ENCODE measurements at regions not wholly inside any gene's neighbourhood (a gene's known extent, or its start where the extent isn't known, plus 50 kb on each side); places are given as distances from the start of the nearest gene placed in this dataset.

GRCh38 chr22:49208768-49209252 is 618.9 kb downstream of the BRD1 start:
- Mint-ChIP-seq H3K27ac (no peak overlapping the region), H3K9me3 (no peaks in the 10 kb centered on the region; the same call in 2 of the 3 replicates), H3K4me3 (no peak overlapping the region), H3K36me3 (ENCODE audit: low read depth) (no peaks in the 10 kb centered on the region), H3K4me1 (no peaks in the 10 kb centered on the region), H3K27me3 (ENCODE audit: insufficient read depth, low read depth, poor library complexity) (peaks cover 11% of the 10 kb centered on the region)
- no peak overlapping the region for H3K4me3 ChIP-seq
- H3K36me3 ChIP-seq (ENCODE audit: insufficient read depth), result no peaks in the 10 kb centered on the region
- DNase-seq (ENCODE audit: low spot score) (no peak), ATAC-seq (peak; percentile 79)
- no peaks in the 10 kb centered on the region for H3K79me2 ChIP-seq (replicated peaks; ENCODE audit: insufficient read depth)
- H3K4me2 ChIP-seq, result no peak overlapping the region
- TF ChIP-seq POLR2AphosphoS5 (IDR thresholded peaks at IDR 0.05; ENCODE audit: low read depth), result no peak
- no peak for TF ChIP-seq JUNB (IDR thresholded peaks at IDR 0.05; ENCODE audit: unreplicated experiment)
- TF ChIP-seq, protein P1, sequence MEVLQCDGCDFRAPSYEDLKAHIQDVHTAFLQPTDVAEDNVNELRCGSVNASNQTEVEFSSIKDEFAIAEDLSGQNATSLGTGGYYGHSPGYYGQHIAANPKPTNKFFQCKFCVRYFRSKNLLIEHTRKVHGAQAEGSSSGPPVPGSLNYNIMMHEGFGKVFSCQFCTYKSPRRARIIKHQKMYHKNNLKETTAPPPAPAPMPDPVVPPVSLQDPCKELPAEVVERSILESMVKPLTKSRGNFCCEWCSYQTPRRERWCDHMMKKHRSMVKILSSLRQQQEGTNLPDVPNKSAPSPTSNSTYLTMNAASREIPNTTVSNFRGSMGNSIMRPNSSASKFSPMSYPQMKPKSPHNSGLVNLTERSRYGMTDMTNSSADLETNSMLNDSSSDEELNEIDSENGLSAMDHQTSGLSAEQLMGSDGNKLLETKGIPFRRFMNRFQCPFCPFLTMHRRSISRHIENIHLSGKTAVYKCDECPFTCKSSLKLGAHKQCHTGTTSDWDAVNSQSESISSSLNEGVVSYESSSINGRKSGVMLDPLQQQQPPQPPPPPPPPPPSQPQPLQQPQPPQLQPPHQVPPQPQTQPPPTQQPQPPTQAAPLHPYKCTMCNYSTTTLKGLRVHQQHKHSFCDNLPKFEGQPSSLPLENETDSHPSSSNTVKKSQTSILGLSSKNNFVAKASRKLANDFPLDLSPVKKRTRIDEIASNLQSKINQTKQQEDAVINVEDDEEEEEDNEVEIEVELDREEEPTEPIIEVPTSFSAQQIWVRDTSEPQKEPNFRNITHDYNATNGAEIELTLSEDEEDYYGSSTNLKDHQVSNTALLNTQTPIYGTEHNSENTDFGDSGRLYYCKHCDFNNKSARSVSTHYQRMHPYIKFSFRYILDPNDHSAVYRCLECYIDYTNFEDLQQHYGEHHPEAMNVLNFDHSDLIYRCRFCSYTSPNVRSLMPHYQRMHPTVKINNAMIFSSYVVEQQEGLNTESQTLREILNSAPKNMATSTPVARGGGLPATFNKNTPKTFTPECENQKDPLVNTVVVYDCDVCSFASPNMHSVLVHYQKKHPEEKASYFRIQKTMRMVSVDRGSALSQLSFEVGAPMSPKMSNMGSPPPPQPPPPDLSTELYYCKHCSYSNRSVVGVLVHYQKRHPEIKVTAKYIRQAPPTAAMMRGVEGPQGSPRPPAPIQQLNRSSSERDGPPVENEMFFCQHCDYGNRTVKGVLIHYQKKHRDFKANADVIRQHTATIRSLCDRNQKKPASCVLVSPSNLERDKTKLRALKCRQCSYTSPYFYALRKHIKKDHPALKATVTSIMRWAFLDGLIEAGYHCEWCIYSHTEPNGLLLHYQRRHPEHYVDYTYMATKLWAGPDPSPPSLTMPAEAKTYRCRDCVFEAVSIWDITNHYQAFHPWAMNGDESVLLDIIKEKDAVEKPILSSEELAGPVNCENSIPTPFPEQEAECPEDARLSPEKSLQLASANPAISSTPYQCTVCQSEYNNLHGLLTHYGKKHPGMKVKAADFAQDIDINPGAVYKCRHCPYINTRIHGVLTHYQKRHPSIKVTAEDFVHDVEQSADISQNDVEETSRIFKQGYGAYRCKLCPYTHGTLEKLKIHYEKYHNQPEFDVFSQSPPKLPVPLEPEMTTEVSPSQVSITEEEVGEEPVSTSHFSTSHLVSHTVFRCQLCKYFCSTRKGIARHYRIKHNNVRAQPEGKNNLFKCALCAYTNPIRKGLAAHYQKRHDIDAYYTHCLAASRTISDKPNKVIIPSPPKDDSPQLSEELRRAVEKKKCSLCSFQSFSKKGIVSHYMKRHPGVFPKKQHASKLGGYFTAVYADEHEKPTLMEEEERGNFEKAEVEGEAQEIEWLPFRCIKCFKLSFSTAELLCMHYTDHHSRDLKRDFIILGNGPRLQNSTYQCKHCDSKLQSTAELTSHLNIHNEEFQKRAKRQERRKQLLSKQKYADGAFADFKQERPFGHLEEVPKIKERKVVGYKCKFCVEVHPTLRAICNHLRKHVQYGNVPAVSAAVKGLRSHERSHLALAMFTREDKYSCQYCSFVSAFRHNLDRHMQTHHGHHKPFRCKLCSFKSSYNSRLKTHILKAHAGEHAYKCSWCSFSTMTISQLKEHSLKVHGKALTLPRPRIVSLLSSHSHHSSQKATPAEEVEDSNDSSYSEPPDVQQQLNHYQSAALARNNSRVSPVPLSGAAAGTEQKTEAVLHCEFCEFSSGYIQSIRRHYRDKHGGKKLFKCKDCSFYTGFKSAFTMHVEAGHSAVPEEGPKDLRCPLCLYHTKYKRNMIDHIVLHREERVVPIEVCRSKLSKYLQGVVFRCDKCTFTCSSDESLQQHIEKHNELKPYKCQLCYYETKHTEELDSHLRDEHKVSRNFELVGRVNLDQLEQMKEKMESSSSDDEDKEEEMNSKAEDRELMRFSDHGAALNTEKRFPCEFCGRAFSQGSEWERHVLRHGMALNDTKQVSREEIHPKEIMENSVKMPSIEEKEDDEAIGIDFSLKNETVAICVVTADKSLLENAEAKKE (CRISPR knock-in tag; IDR thresholded peaks at IDR 0.05), result peak; percentile 80; the same call in 1 of the 2 replicates
- no peaks in the 10 kb centered on the region for H3K27me3 ChIP-seq (ENCODE audit: insufficient read depth)
- no peaks in the 10 kb centered on the region for H4K20me1 ChIP-seq (replicated peaks; ENCODE audit: insufficient read depth)
- no peaks in the 10 kb centered on the region for H3F3A ChIP-seq (replicated peaks; ENCODE audit: low read depth)
- no peak overlapping the region for H2AFZ ChIP-seq
- no peaks in the 10 kb centered on the region for H3K4me1 ChIP-seq (ENCODE audit: insufficient read depth)
- no peaks in the 10 kb centered on the region for H3K9me2 ChIP-seq (ENCODE audit: insufficient read depth)
- H3K27ac ChIP-seq (ENCODE audit: low read depth), result no peak overlapping the region

GRCh38 chr22:49208004-49208402 is 619.7 kb downstream of the BRD1 start:
- Histone ChIP-seq H3K4me1 (ENCODE audit: insufficient read depth) (no peaks in the 10 kb centered on the region), H3F3A (replicated peaks; ENCODE audit: low read depth) (no peaks in the 10 kb centered on the region), H3K4me3 (no peak overlapping the region), H3K4me2 (no peak overlapping the region), H3K79me2 (replicated peaks; ENCODE audit: insufficient read depth) (no peaks in the 10 kb centered on the region), H3K27ac (ENCODE audit: low read depth) (no peak overlapping the region), H3K36me3 (ENCODE audit: insufficient read depth) (no peaks in the 10 kb centered on the region), H2AFZ (no peak overlapping the region), H3K27me3 (ENCODE audit: insufficient read depth) (no peaks in the 10 kb centered on the region), H3K9me2 (ENCODE audit: insufficient read depth) (no peaks in the 10 kb centered on the region), H4K20me1 (replicated peaks; ENCODE audit: insufficient read depth) (no peaks in the 10 kb centered on the region)
- H3K36me3 Mint-ChIP-seq (ENCODE audit: low read depth), result no peaks in the 10 kb centered on the region
- H3K4me1 Mint-ChIP-seq, result 0 out of 3 replicates have a peak, but pooled peaks cover 3% of the 10 kb centered on the region
- H3K27me3 Mint-ChIP-seq (ENCODE audit: insufficient read depth, low read depth, poor library complexity), result peaks cover 11% of the 10 kb centered on the region
- ATAC-seq (no peak), DNase-seq (ENCODE audit: low spot score) (no peak)
- H3K9me3 Mint-ChIP-seq, result no peaks in the 10 kb centered on the region; the same call in 2 of the 3 replicates
- H3K27ac Mint-ChIP-seq, result no peak overlapping the region
- H3K4me3 Mint-ChIP-seq, result no peak overlapping the region
- TF ChIP-seq EZH2phosphoT487 (IDR thresholded peaks at IDR 0.05; ENCODE audit: unreplicated experiment) (no peak), EZH2 (IDR thresholded peaks at IDR 0.05; ENCODE audit: low read depth, unreplicated experiment) (no peak), POLR2AphosphoS5 (IDR thresholded peaks at IDR 0.05; ENCODE audit: low read depth) (no peak), CREB1 (CRISPR knock-in tag; IDR thresholded peaks at IDR 0.05; ENCODE audit: low read depth) (no peak), JUNB (IDR thresholded peaks at IDR 0.05; ENCODE audit: unreplicated experiment) (no peak), ZNF114 (CRISPR knock-in tag; IDR thresholded peaks at IDR 0.05) (no peak), ZNF331 (CRISPR knock-in tag; IDR thresholded peaks at IDR 0.05; ENCODE audit: low read depth) (no peak), STAT1 (IDR thresholded peaks at IDR 0.05; ENCODE audit: unreplicated experiment) (no peak)
- TF ChIP-seq, protein P2, sequence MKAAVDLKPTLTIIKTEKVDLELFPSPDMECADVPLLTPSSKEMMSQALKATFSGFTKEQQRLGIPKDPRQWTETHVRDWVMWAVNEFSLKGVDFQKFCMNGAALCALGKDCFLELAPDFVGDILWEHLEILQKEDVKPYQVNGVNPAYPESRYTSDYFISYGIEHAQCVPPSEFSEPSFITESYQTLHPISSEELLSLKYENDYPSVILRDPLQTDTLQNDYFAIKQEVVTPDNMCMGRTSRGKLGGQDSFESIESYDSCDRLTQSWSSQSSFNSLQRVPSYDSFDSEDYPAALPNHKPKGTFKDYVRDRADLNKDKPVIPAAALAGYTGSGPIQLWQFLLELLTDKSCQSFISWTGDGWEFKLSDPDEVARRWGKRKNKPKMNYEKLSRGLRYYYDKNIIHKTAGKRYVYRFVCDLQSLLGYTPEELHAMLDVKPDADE (IDR thresholded peaks at IDR 0.05), result no peak
- TF ChIP-seq, protein P3, sequence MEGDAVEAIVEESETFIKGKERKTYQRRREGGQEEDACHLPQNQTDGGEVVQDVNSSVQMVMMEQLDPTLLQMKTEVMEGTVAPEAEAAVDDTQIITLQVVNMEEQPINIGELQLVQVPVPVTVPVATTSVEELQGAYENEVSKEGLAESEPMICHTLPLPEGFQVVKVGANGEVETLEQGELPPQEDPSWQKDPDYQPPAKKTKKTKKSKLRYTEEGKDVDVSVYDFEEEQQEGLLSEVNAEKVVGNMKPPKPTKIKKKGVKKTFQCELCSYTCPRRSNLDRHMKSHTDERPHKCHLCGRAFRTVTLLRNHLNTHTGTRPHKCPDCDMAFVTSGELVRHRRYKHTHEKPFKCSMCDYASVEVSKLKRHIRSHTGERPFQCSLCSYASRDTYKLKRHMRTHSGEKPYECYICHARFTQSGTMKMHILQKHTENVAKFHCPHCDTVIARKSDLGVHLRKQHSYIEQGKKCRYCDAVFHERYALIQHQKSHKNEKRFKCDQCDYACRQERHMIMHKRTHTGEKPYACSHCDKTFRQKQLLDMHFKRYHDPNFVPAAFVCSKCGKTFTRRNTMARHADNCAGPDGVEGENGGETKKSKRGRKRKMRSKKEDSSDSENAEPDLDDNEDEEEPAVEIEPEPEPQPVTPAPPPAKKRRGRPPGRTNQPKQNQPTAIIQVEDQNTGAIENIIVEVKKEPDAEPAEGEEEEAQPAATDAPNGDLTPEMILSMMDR (conservative IDR thresholded peaks at IDR 0.05; ENCODE audit: low read depth in 2 of 2), result no peak

All from GM23338 (cell line).